Tibial artery (tissue), 4 donors: ENCODE measurements at regions not wholly inside any gene's neighbourhood (a gene's known extent, or its start where the extent isn't known, plus 50 kb on each side); places are given as distances from the start of the nearest gene placed in this dataset.

Source experiments
- DNase-seq, 2 donors: peaks; one replicate each; pipeline ENCODE4 v3.0.0-alpha.2; 2019
- H3K27ac ChIP-seq, 2 donors: fragments of 200-600 bp; sonication (generic) in 1 of 2; 1 replicate in 1 of 2; 2 replicates in 1 of 2; pipeline ENCODE4 v1.5.1; 2018 to 2019; ENCODE audit warnings: mild to moderate bottlenecking in 1 of 2
- H3K27me3 ChIP-seq, 2 donors: fragments of 200-600 bp; sonication (generic) in 1 of 2; one replicate each; pipeline versions ENCODE4 v1.5.1 to v1.6.0; 2016 to 2019
- H3K36me3 ChIP-seq, 3 donors: fragments of 200-600 bp; sonication (generic) in 2 of 3; one replicate each; pipeline ENCODE4 v1.5.1; 2016 to 2019; ENCODE audit warnings: mild to moderate bottlenecking in 2 of 3
- H3K4me1 ChIP-seq, 4 donors: fragments of 200-600 bp; sonication (generic) in 2 of 4; 1 replicate in 3 of 4; 2 replicates in 1 of 4; pipeline ENCODE4 v1.5.1; 2016 to 2019
- H3K4me3 ChIP-seq, 2 donors: fragments of 200-600 bp; sonication (generic) in 1 of 2; 1 replicate in 1 of 2; 2 replicates in 1 of 2; pipeline ENCODE4 v1.5.1; 2018 to 2019; ENCODE audit warnings: mild to moderate bottlenecking in 2 of 2
- H3K9me3 ChIP-seq, 3 donors: fragments of 200-600 bp; sonication (generic) in 1 of 3; one replicate each; pipeline ENCODE4 v1.5.1; 2016 to 2019
- CTCF ChIP-seq, 2 experiments: fragments of 200-600 bp in 1 of 2; fragments of 450-650 bp in 1 of 2; IDR thresholded peaks; one replicate each; pipeline ENCODE4 v1.5.1; 2017 to 2019; ENCODE audit warnings: antibody characterized with exemption in 2 of 2, mild to moderate bottlenecking in 1 of 2, moderate library complexity in 1 of 2
- intact Hi-C: fragments of 100-400 bp; cut with DNase I; formaldehyde crosslinking; loops from one replicate; pipeline ENCODE4 v1.15.0; 2023; ENCODE audit warnings: low total_unique reads

- Histone ChIP-seq H3K36me3 (no peaks in the 10 kb centered on the region), H3K27me3 (no peaks in the 10 kb centered on the region), H3K4me3 (no peak overlapping the region), H3K9me3 (no peaks in the 10 kb centered on the region), H3K4me1 (no peaks in the 10 kb centered on the region), H3K27ac (no peak overlapping the region)
- no peak for DNase-seq
- no peak for TF ChIP-seq CTCF (IDR thresholded peaks at IDR 0.05)
- intact Hi-C loops: no loop called here
Measured at GRCh38 chr6:66361886-66362285, 654.9 kb upstream of the EYS start.

- no peak for TF ChIP-seq CTCF (IDR thresholded peaks at IDR 0.05)
- H3K27me3 ChIP-seq: no peaks in the 10 kb centered on the region
- DNase-seq: no peak
- intact Hi-C loops: no loop called here
- H3K27ac ChIP-seq: no peak overlapping the region
- H3K9me3 ChIP-seq: no peaks in the 10 kb centered on the region
- no peak overlapping the region for H3K4me3 ChIP-seq
- no peaks in the 10 kb centered on the region for H3K36me3 ChIP-seq
- no peaks in the 10 kb centered on the region for H3K4me1 ChIP-seq
Measured at GRCh38 chr6:66357781-66358180, 650.8 kb upstream of the EYS start.

GRCh38 chr6:66355471-66355870 lies 648.4 kb upstream of the EYS start:
- Histone ChIP-seq H3K4me3 (no peak overlapping the region), H3K9me3 (no peaks in the 10 kb centered on the region), H3K4me1 (no peaks in the 10 kb centered on the region), H3K27me3 (no peaks in the 10 kb centered on the region), H3K27ac (no peak overlapping the region), H3K36me3 (no peaks in the 10 kb centered on the region)
- TF ChIP-seq CTCF (IDR thresholded peaks at IDR 0.05): no peak
- intact Hi-C loops: no loop called here
- no peak for DNase-seq

- intact Hi-C loops: no loop called here
- H3K4me3 ChIP-seq: no peak overlapping the region
- no peaks in the 10 kb centered on the region for H3K36me3 ChIP-seq
- H3K27ac ChIP-seq: no peak overlapping the region
- no peak for TF ChIP-seq CTCF (IDR thresholded peaks at IDR 0.05)
- H3K4me1 ChIP-seq: no peaks in the 10 kb centered on the region
- no peak for DNase-seq
- no peaks in the 10 kb centered on the region for H3K27me3 ChIP-seq
- no peaks in the 10 kb centered on the region for H3K9me3 ChIP-seq
Measured at GRCh38 chr6:66344796-66345195, 637.8 kb upstream of the EYS start.

- Histone ChIP-seq H3K27me3 (no peaks in the 10 kb centered on the region), H3K4me3 (no peak overlapping the region), H3K36me3 (no peaks in the 10 kb centered on the region), H3K9me3 (no peaks in the 10 kb centered on the region), H3K4me1 (no peaks in the 10 kb centered on the region), H3K27ac (no peak overlapping the region)
- DNase-seq: no peak
- intact Hi-C loops: no loop called here
- no peak for TF ChIP-seq CTCF (IDR thresholded peaks at IDR 0.05)
Measured at GRCh38 chr6:66340736-66341135, 633.7 kb upstream of the EYS start.

GRCh38 chr6:66336176-66336575 lies 629.1 kb upstream of the EYS start:
- intact Hi-C loops: no loop called here
- TF ChIP-seq CTCF (IDR thresholded peaks at IDR 0.05): no peak
- Histone ChIP-seq H3K9me3 (no peaks in the 10 kb centered on the region), H3K27me3 (no peaks in the 10 kb centered on the region), H3K27ac (no peak overlapping the region), H3K36me3 (no peaks in the 10 kb centered on the region), H3K4me1 (no peaks in the 10 kb centered on the region), H3K4me3 (no peak overlapping the region)
- DNase-seq: no peak
